B cell (primary cell): ENCODE measurements at regions not wholly inside any gene's neighbourhood (a gene's known extent, or its start where the extent isn't known, plus 50 kb on each side); places are given as distances from the start of the nearest gene placed in this dataset.

Source experiments
- ATAC-seq: fragments of 200-7000 bp; cut with Tn5 transposase; one replicate; pipeline ENCODE4 v1.10.0; 2021; ENCODE audit warnings: low read depth, mild to moderate bottlenecking, moderate number of reproducible peaks, moderate library complexity
- CTCF ChIA-PET: fragments of 350-600 bp; sonication (Branson Sonifier 250); formaldehyde crosslinking; loops from one replicate; lab custom pipeline; 2021; ENCODE audit warnings: antibody characterized with exemption, inconsistent platforms; lab: Charles Lee
- POLR2A ChIA-PET: fragments of 350-600 bp; sonication (Branson Sonifier 250); formaldehyde crosslinking; loops from one replicate; lab custom pipeline; 2021; ENCODE audit warnings: antibody characterized with exemption; lab: Charles Lee
- DNase-seq: peaks from one replicate; pipeline ENCODE4 v3.0.0; 2013
- H2AFZ ChIP-seq: 2 replicates; pipeline ENCODE4 v1.6.1; 2012; ENCODE audit warnings: mild to moderate bottlenecking, low read depth, low read length; ENCODE audit not compliant: insufficient read depth, poor library complexity, severe bottlenecking
- H3K27ac ChIP-seq, 2 donors: 1 replicate in 1 of 2; 2 replicates in 1 of 2; pipeline ENCODE4 v1.5.1; 2012 to 2013; ENCODE audit warnings: low read length in 2 of 2, mild to moderate bottlenecking in 2 of 2, moderate library complexity in 1 of 2
- H3K27me3 ChIP-seq, 4 experiments: fragments of 200-600 bp in 1 of 4; sonication (generic) in 1 of 4; replicated peaks in 1 of 4; 1 replicate in 2 of 4; 2 replicates in 2 of 4; pipeline versions ENCODE4 v1.6.1 to v1.7.0; 2013 to 2016; ENCODE audit warnings: low read length in 3 of 4, mild to moderate bottlenecking in 2 of 4, mixed read lengths in 1 of 4, moderate library complexity in 1 of 4; ENCODE audit not compliant: insufficient read depth in 4 of 4, control insufficient read depth in 3 of 4; ENCODE audit errors: control extremely low read depth in 1 of 4
- H3K36me3 ChIP-seq, 2 experiments: replicated peaks in 1 of 2; 1 replicate in 1 of 2; 2 replicates in 1 of 2; pipeline versions ENCODE4 v1.6.1 to v1.7.1; 2013; ENCODE audit warnings: low read length in 1 of 2; ENCODE audit not compliant: insufficient read depth in 2 of 2, control insufficient read depth in 1 of 2; ENCODE audit errors: control extremely low read depth in 1 of 2, extremely low read depth in 1 of 2
- H3K4me1 ChIP-seq, 2 donors: fragments of 200-600 bp in 1 of 2; sonication (generic) in 1 of 2; 1 replicate in 1 of 2; 2 replicates in 1 of 2; pipeline versions ENCODE4 v1.5.1 to v1.6.1; 2013 to 2017; ENCODE audit warnings: low read length in 2 of 2; ENCODE audit not compliant: control insufficient read depth in 2 of 2, insufficient read depth in 2 of 2
- H3K4me2 ChIP-seq: replicated peaks from 2 replicates; pipeline ENCODE3; 2012; ENCODE audit warnings: mild to moderate bottlenecking, low read depth, low read length; ENCODE audit not compliant: poor library complexity, severe bottlenecking
- H3K4me3 ChIP-seq, 5 experiments: fragments of 200-600 bp in 1 of 5; sonication (generic) in 1 of 5; 1 replicate in 3 of 5; 2 replicates in 2 of 5; pipeline versions ENCODE4 v1.5.1 to v1.7.0; 2011 to 2016; ENCODE audit warnings: low read length in 4 of 5, mild to moderate bottlenecking in 4 of 5, low read depth in 2 of 5, control low read depth in 1 of 5, moderate library complexity in 1 of 5; ENCODE audit not compliant: insufficient read depth in 1 of 5; ENCODE audit errors: control extremely low read depth in 1 of 5, extremely low read depth in 1 of 5
- H3K79me2 ChIP-seq: fragments of 200-600 bp; sonication (generic); one replicate; pipeline ENCODE4 v1.6.0; 2016; ENCODE audit warnings: low read length; ENCODE audit not compliant: control insufficient read depth, insufficient read depth
- H3K9ac ChIP-seq: fragments of 200-600 bp; sonication (generic); 2 replicates; pipeline ENCODE4 v1.6.1; 2017; ENCODE audit warnings: mild to moderate bottlenecking, low read length, moderate library complexity
- H3K9me3 ChIP-seq, 3 donors: one replicate each; pipeline versions ENCODE4 v1.6.1 to v1.7.1; 2013; ENCODE audit warnings: low read length in 2 of 3; ENCODE audit not compliant: control insufficient read depth in 2 of 3, insufficient read depth in 1 of 3; ENCODE audit errors: control extremely low read depth in 1 of 3
- H4K20me1 ChIP-seq: 2 replicates; pipeline ENCODE4 v1.6.0; 2012; ENCODE audit warnings: mild to moderate bottlenecking, low read length; ENCODE audit not compliant: insufficient read depth, control insufficient read depth, poor library complexity, severe bottlenecking
- H3K27ac Mint-ChIP-seq: one replicate; pipeline ENCODE4 v1.8.0; 2021; ENCODE audit warnings: mixed read lengths
- H3K27me3 Mint-ChIP-seq: one replicate; pipeline ENCODE4 v1.8.0; 2021; ENCODE audit warnings: mixed read lengths
- H3K4me1 Mint-ChIP-seq: one replicate; pipeline ENCODE4 v1.8.0; 2021; ENCODE audit warnings: mixed read lengths
- H3K4me3 Mint-ChIP-seq: one replicate; pipeline ENCODE4 v1.8.0; 2021; ENCODE audit warnings: mixed read lengths
- H3K9me3 Mint-ChIP-seq: one replicate; pipeline ENCODE4 v1.8.0; 2022; ENCODE audit warnings: mixed read lengths; ENCODE audit not compliant: insufficient read depth
- CTCF ChIP-seq: fragments of 200-600 bp; IDR thresholded peaks from one replicate; pipeline ENCODE4 v1.8.0; 2022; ENCODE audit warnings: antibody characterized with exemption, mild to moderate bottlenecking
- EZH2 ChIP-seq: IDR thresholded peaks from 2 replicates; pipeline ENCODE4 v1.6.1; 2012; ENCODE audit warnings: borderline replicate concordance, low read depth, mild to moderate bottlenecking, moderate library complexity, low read length; ENCODE audit not compliant: insufficient read depth, poor library complexity, severe bottlenecking
- WGBS: methylation state at CpG from one replicate; pipeline ENCODE4 v1.1.5; 2013; ENCODE audit warnings: missing lambda C conversion rate; ENCODE audit not compliant: insufficient coverage; 5-methylcytosine and 5-hydroxymethylcytosine counted together
- intact Hi-C: fragments of 100-400 bp; cut with micrococcal nuclease; formaldehyde crosslinking; loops from one replicate; pipeline ENCODE4 v1.10.0; 2022

GRCh38 chr12:75935539-75936242 is 95.9 kb downstream of the PHLDA1 start:
- Histone ChIP-seq H3K27me3 (peaks cover 0 to 10% (median 6%) of the 10 kb centered on the region in 4 experiments), H3K4me2 (no peak overlapping the region), H3K4me3 (no peak overlapping the region), H3K27ac (no peak overlapping the region), H3K9me3 (peaks cover 0 to 4% (median 0%) of the 10 kb centered on the region in 3 donors), H3K9ac (no peak overlapping the region), H3K79me2 (no peaks in the 10 kb centered on the region), H3K4me1 (no peaks in the 10 kb centered on the region), H3K36me3 (no peaks in the 10 kb centered on the region), H2AFZ (no peak overlapping the region), H4K20me1 (no peaks in the 10 kb centered on the region)
- Mint-ChIP-seq H3K27me3 (peaks cover 26% of the 10 kb centered on the region), H3K9me3 (no peaks in the 10 kb centered on the region), H3K27ac (no peak overlapping the region), H3K4me3 (no peak overlapping the region), H3K4me1 (peaks cover 3% of the 10 kb centered on the region)
- WGBS: 93% methylated on average over 2 of the region's 3 CpGs
- ATAC-seq (no peak), DNase-seq (no peak)
- POLR2A ChIA-PET: no interaction called here
- CTCF ChIA-PET: interaction anchor here (1.4 kb wide), 1 partner anchor 102 kb away, joined by 3 read pairs; no protein-coding TSS in a partner anchor
- intact Hi-C loops: no loop called here
- no peak for TF ChIP-seq EZH2
- no peak for TF ChIP-seq CTCF

GRCh38 chr12:75933101-75933500 is 98.5 kb downstream of the PHLDA1 start:
- no peak overlapping the region for H3K4me3 ChIP-seq
- no peaks in the 10 kb centered on the region for H3K9me3 Mint-ChIP-seq
- H3K27me3 ChIP-seq: peaks cover 0 to 10% (median 6%) of the 10 kb centered on the region in 4 experiments
- DNase-seq (no peak), ATAC-seq (no peak)
- no peaks in the 10 kb centered on the region for H3K79me2 ChIP-seq
- H4K20me1 ChIP-seq: no peaks in the 10 kb centered on the region
- no peaks in the 10 kb centered on the region for H3K9me3 ChIP-seq
- CTCF ChIA-PET: no interaction called here
- no peaks in the 10 kb centered on the region for H3K36me3 ChIP-seq
- POLR2A ChIA-PET: no interaction called here
- H2AFZ ChIP-seq: no peak overlapping the region
- no peaks in the 10 kb centered on the region for H3K4me1 ChIP-seq
- no peak overlapping the region for H3K27ac ChIP-seq
- no peak overlapping the region for H3K4me2 ChIP-seq
- 92% methylated on average over 2 of the region's 4 CpGs for WGBS
- peaks cover 3% of the 10 kb centered on the region for H3K4me1 Mint-ChIP-seq
- TF ChIP-seq EZH2: no peak
- TF ChIP-seq CTCF: no peak
- peaks cover 42% of the 10 kb centered on the region for H3K27me3 Mint-ChIP-seq
- no peak overlapping the region for H3K27ac Mint-ChIP-seq
- no peak overlapping the region for H3K9ac ChIP-seq
- intact Hi-C loops: no loop called here
- H3K4me3 Mint-ChIP-seq: no peak overlapping the region
